Nephron (organoid): ENCODE measurements at regions not wholly inside any gene's neighbourhood (a gene's known extent, or its start where the extent isn't known, plus 50 kb on each side); places are given as distances from the start of the nearest gene placed in this dataset.
A peak's percentile ranks its signal among the peaks of the same experiment; 100 is the strongest.

Experiments
- H3K27ac Mint-ChIP-seq, 3 experiments: 2 replicates each; pipeline ENCODE4 v1.8.0; 2020; ENCODE audit warnings: mixed read lengths in 3 of 3, mild to moderate bottlenecking in 2 of 3, moderate library complexity in 1 of 3
- H3K27me3 Mint-ChIP-seq: 2 replicates; pipeline ENCODE4 v1.8.0; 2021; ENCODE audit warnings: low read depth, mild to moderate bottlenecking, moderate library complexity, mixed read lengths
- H3K36me3 Mint-ChIP-seq: 2 replicates; pipeline ENCODE4 v1.8.0; 2020; ENCODE audit warnings: low read depth, mixed read lengths
- H3K4me1 Mint-ChIP-seq: 2 replicates; pipeline ENCODE4 v1.8.0; 2020; ENCODE audit warnings: mixed read lengths
- H3K4me3 Mint-ChIP-seq, 3 experiments: 2 replicates each; pipeline ENCODE4 v1.8.0; 2020; ENCODE audit warnings: mild to moderate bottlenecking in 3 of 3, mixed read lengths in 3 of 3, moderate library complexity in 2 of 3
- H3K9me3 Mint-ChIP-seq: 2 replicates; pipeline ENCODE4 v1.8.0; 2020; ENCODE audit warnings: mixed read lengths
- TF ChIP-seq, protein P1 (sequence below), 3 experiments: fragments of 200-600 bp; sonication (generic); IDR thresholded peaks; one replicate each; pipeline ENCODE4 v1.5.0; 2021; ENCODE audit warnings: antibody characterized with exemption in 3 of 3; ENCODE audit not compliant: unreplicated experiment in 3 of 3

DNA sequence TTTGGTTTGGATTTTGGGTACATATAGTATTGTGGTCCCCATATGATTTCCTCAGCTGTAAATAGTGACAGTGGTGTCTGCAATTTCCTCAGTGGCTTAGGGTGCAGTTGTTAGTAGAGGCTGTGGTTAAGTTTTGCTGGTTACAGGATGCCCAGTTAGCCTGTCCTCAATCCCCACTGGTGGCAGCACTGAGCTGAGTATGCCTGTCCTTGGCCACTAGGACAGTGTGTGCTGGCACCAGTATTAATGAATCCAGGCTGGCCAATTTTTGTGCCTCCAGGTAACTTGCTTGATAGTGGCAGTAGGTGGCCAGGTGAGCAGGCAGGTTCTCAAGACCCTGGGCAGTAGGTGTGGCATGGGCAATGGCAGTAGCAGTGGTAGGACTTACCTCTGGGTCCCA is 973.1 kb downstream of the TMEM182 start:
- Mint-ChIP-seq H3K36me3 (peaks cover 3% of the 10 kb centered on the region), H3K27me3 (no peaks in the 10 kb centered on the region), H3K4me3 (no peak overlapping the region), H3K27ac (no peak overlapping the region), H3K9me3 (peaks cover 35% of the 10 kb centered on the region), H3K4me1 (no peaks in the 10 kb centered on the region)
- TF ChIP-seq, protein P1, sequence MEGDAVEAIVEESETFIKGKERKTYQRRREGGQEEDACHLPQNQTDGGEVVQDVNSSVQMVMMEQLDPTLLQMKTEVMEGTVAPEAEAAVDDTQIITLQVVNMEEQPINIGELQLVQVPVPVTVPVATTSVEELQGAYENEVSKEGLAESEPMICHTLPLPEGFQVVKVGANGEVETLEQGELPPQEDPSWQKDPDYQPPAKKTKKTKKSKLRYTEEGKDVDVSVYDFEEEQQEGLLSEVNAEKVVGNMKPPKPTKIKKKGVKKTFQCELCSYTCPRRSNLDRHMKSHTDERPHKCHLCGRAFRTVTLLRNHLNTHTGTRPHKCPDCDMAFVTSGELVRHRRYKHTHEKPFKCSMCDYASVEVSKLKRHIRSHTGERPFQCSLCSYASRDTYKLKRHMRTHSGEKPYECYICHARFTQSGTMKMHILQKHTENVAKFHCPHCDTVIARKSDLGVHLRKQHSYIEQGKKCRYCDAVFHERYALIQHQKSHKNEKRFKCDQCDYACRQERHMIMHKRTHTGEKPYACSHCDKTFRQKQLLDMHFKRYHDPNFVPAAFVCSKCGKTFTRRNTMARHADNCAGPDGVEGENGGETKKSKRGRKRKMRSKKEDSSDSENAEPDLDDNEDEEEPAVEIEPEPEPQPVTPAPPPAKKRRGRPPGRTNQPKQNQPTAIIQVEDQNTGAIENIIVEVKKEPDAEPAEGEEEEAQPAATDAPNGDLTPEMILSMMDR (IDR thresholded peaks at IDR 0.05; ENCODE audit: unreplicated experiment in 3 of 3): no peak

DNA sequence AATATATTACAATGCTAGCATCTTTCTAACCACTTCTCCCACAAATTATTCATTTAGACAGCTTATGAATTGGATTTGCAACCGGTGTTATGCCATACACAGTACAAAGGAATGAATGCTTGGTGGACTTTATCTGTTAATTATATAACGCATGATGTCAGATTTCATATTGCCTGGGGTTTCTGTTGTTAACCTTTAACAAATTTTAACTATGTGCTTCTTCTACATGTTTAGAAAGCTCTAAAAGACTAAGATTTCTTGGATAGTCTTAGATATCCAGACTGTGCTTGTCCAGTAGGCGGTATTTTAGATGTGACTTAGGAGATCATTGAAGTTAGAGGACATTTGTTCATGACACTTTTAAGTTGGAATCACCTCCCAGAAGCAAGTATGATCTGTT is 976.3 kb downstream of the TMEM182 start:
- H3K4me1 Mint-ChIP-seq: no peaks in the 10 kb centered on the region
- TF ChIP-seq, protein P1 (IDR thresholded peaks at IDR 0.05; ENCODE audit: unreplicated experiment in 3 of 3): no peak
- H3K9me3 Mint-ChIP-seq: peaks cover 19% of the 10 kb centered on the region
- H3K36me3 Mint-ChIP-seq: peaks cover 3% of the 10 kb centered on the region
- no peaks in the 10 kb centered on the region for H3K27me3 Mint-ChIP-seq
- H3K4me3 Mint-ChIP-seq: no peak overlapping the region
- peak overlapping the region in 2 of 3 experiments; percentile 29 to 80 for H3K27ac Mint-ChIP-seq

DNA sequence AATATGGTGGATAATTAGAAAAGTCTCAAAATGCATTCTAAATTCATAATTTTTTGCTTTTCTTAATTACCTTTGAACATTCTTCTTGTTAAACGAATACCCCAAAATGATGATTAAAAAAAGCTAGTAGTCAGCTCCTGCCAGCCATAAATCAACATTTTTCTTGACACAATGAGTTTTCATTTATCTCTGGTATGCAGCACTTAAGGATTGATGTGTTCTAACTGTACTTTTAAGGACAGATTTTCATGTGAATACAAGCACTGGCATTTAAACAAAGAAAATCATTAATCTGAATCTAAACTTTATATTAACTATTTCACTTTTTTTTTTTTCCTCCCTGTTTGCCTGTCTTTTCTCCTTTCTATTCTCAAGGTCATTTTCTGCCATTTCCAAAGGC is 976.8 kb downstream of the TMEM182 start:
- H3K36me3 Mint-ChIP-seq: peaks cover 3% of the 10 kb centered on the region

DNA sequence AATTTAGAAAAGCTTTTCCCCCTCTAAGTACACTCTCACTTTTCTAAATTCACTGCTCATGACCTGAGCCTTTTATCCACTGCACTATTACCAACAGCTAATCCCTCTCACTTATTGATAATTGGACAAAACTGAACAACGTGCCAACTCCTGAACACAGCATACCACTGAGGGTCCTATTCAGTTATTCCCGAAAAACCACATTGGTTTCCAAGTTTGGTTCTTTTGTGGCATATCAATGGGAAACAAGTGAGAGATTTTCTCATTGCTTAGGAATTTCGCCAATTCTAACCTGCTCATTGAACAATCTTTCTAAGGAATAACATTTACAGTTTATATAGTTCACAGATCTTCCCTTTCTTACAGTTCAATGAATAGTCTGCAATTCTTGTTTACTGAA is 977.4 kb downstream of the TMEM182 start:
- H3K4me3 Mint-ChIP-seq: no peak overlapping the region
- peak overlapping the region in 1 of 3 experiments; percentile 80 for H3K27ac Mint-ChIP-seq
- H3K4me1 Mint-ChIP-seq: no peaks in the 10 kb centered on the region
- TF ChIP-seq, protein P1 (IDR thresholded peaks at IDR 0.05; ENCODE audit: unreplicated experiment in 3 of 3): no peak
- H3K9me3 Mint-ChIP-seq: peaks cover 13% of the 10 kb centered on the region
- no peaks in the 10 kb centered on the region for H3K36me3 Mint-ChIP-seq
- no peaks in the 10 kb centered on the region for H3K27me3 Mint-ChIP-seq

More for the DNA sequence above, 976.8 kb downstream of the TMEM182 start:
- H3K27me3 Mint-ChIP-seq: no peaks in the 10 kb centered on the region
- TF ChIP-seq, protein P1 (IDR thresholded peaks at IDR 0.05; ENCODE audit: unreplicated experiment in 3 of 3): no peak
- H3K4me3 Mint-ChIP-seq: no peak overlapping the region
- H3K4me1 Mint-ChIP-seq: no peaks in the 10 kb centered on the region
- peaks cover 17% of the 10 kb centered on the region for H3K9me3 Mint-ChIP-seq
- peak overlapping the region in 2 of 3 experiments; percentile 29 to 80 for H3K27ac Mint-ChIP-seq

DNA sequence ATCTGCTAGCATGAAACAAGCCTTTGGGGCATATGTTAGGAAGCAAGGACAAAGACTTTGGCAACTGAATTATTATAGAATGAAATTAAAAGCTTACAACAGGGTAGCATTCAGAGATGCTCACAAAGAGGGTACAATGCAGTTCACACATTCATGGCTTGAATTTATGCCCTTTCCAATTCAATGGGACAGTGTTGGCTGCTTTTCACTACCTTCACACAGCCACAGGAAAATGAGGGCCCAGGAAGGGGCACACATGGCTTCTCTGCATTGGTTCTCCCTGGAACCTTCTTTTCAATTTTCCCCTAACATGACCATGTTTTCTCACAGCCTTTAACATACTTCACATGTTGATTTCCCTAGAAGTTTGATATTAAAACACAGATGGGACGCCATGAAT is 978.1 kb downstream of the TMEM182 start:
- TF ChIP-seq, protein P1 (IDR thresholded peaks at IDR 0.05; ENCODE audit: unreplicated experiment in 3 of 3): no peak
- Mint-ChIP-seq H3K4me3 (no peak overlapping the region), H3K27me3 (no peaks in the 10 kb centered on the region), H3K9me3 (peaks cover 7% of the 10 kb centered on the region), H3K4me1 (no peaks in the 10 kb centered on the region), H3K27ac (no peak overlapping the region), H3K36me3 (no peaks in the 10 kb centered on the region)

DNA sequence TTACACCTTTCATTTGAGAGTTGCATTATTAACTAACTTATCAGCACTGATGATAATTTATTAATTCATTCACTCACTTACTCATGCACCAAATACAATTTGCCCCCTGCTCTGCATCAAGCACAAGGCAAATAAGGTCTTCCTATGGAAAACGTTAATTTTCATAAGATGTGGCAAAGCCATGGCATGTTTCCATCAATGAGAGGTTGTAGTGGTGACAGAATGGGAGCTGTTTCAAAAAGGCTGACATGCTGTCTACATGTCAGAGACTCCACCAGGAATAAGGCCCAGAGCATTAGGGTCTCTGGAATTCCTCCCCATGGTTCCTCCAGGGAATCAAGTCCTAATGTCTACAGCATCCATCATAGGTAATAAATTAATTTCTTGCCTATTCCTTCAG is 978.8 kb downstream of the TMEM182 start:
- TF ChIP-seq, protein P1 (IDR thresholded peaks at IDR 0.05; ENCODE audit: unreplicated experiment in 3 of 3): no peak
- Mint-ChIP-seq H3K4me3 (no peak overlapping the region), H3K27ac (no peak overlapping the region), H3K9me3 (peaks cover 6% of the 10 kb centered on the region), H3K4me1 (no peaks in the 10 kb centered on the region), H3K27me3 (no peaks in the 10 kb centered on the region), H3K36me3 (no peaks in the 10 kb centered on the region)
